ENCODE measurements at regions not wholly inside any gene's neighbourhood (a gene's known extent, or its start where the extent isn't known, plus 50 kb on each side); places are given as distances from the start of the nearest gene placed in this dataset.

GRCh38 chr3:88678747-88679146 is 428.7 kb upstream of the EPHA3 start:
- intact Hi-C loops (cut with DNase I), result no loop called here
- Histone ChIP-seq H3K4me1 (ENCODE audit: control insufficient read depth, insufficient read depth, low read length) (no peaks in the 10 kb centered on the region), H3K4me3 (ENCODE audit: low read length) (no peak overlapping the region), H3K27ac (ENCODE audit: low read length) (no peak overlapping the region), H3K27me3 (ENCODE audit: control insufficient read depth, insufficient read depth) (no peaks in the 10 kb centered on the region), H3K9me3 (ENCODE audit: control insufficient read depth, low read length) (no peaks in the 10 kb centered on the region)
- WGBS, result 88% methylated on average over 3 of the region's 3 CpGs
- DNase-seq, result no peak
- no peak for ATAC-seq

- no peak for ATAC-seq
- H3K4me3 ChIP-seq (ENCODE audit: low read length), result no peak overlapping the region
- H3K27ac ChIP-seq (ENCODE audit: low read length), result no peak overlapping the region
- WGBS, result 85% methylated on average over 3 of the region's 3 CpGs
- peak in 1 of 3 donors; percentile 8 for DNase-seq
- intact Hi-C loops (cut with DNase I), result no loop called here
- H3K27me3 ChIP-seq (ENCODE audit: control insufficient read depth, insufficient read depth), result no peaks in the 10 kb centered on the region
- H3K4me1 ChIP-seq (ENCODE audit: control insufficient read depth, insufficient read depth, low read length), result no peaks in the 10 kb centered on the region
- no peaks in the 10 kb centered on the region for H3K9me3 ChIP-seq (ENCODE audit: control insufficient read depth, low read length)
Measured at GRCh38 chr3:88690287-88690686, 417.1 kb upstream of the EPHA3 start.

GRCh38 chr3:88691081-88691480 is 416.3 kb upstream of the EPHA3 start:
- ATAC-seq (no peak), DNase-seq (no peak)
- intact Hi-C loops (cut with DNase I), result no loop called here
- H3K4me3 ChIP-seq (ENCODE audit: low read length), result no peak overlapping the region
- no peaks in the 10 kb centered on the region for H3K9me3 ChIP-seq (ENCODE audit: control insufficient read depth, low read length)
- no peak overlapping the region for H3K27ac ChIP-seq (ENCODE audit: low read length)
- H3K4me1 ChIP-seq (ENCODE audit: control insufficient read depth, insufficient read depth, low read length), result no peaks in the 10 kb centered on the region
- H3K27me3 ChIP-seq (ENCODE audit: control insufficient read depth, insufficient read depth), result no peaks in the 10 kb centered on the region
- 89% methylated on average over 3 of the region's 3 CpGs for WGBS

GRCh38 chr3:88703501-88704059 is 403.8 kb upstream of the EPHA3 start:
- Histone ChIP-seq H3K27ac (ENCODE audit: low read length) (no peak overlapping the region), H3K4me3 (ENCODE audit: low read length) (no peak overlapping the region), H3K4me1 (ENCODE audit: control insufficient read depth, insufficient read depth, low read length) (no peaks in the 10 kb centered on the region), H3K9me3 (ENCODE audit: control insufficient read depth, low read length) (no peaks in the 10 kb centered on the region), H3K27me3 (ENCODE audit: control insufficient read depth, insufficient read depth) (no peaks in the 10 kb centered on the region)
- ATAC-seq, result no peak
- intact Hi-C loops (cut with DNase I), result no loop called here
- WGBS, result 64% methylated on average over 3 of the region's 3 CpGs
- no peak for DNase-seq

- intact Hi-C loops (cut with DNase I), result no loop called here
- no peaks in the 10 kb centered on the region for H3K4me1 ChIP-seq (ENCODE audit: control insufficient read depth, insufficient read depth, low read length)
- ATAC-seq, result no peak
- no peak overlapping the region for H3K27ac ChIP-seq (ENCODE audit: low read length)
- H3K9me3 ChIP-seq (ENCODE audit: control insufficient read depth, low read length), result no peaks in the 10 kb centered on the region
- H3K27me3 ChIP-seq (ENCODE audit: control insufficient read depth, insufficient read depth), result no peaks in the 10 kb centered on the region
- DNase-seq, result no peak
- H3K4me3 ChIP-seq (ENCODE audit: low read length), result no peak overlapping the region
- 80% methylated on average over 3 of the region's 3 CpGs for WGBS
Measured at GRCh38 chr3:88704338-88704737, 403.1 kb upstream of the EPHA3 start.

GRCh38 chr3:88707837-88708236 is 399.6 kb upstream of the EPHA3 start:
- no peaks in the 10 kb centered on the region for H3K4me1 ChIP-seq (ENCODE audit: control insufficient read depth, insufficient read depth, low read length)
- DNase-seq, result no peak
- H3K27ac ChIP-seq (ENCODE audit: low read length), result no peak overlapping the region
- intact Hi-C loops (cut with DNase I), result no loop called here
- no peaks in the 10 kb centered on the region for H3K27me3 ChIP-seq (ENCODE audit: control insufficient read depth, insufficient read depth)
- no peak overlapping the region for H3K4me3 ChIP-seq (ENCODE audit: low read length)
- H3K9me3 ChIP-seq (ENCODE audit: control insufficient read depth, low read length), result no peaks in the 10 kb centered on the region
- WGBS, result 64% methylated on average over 1 of the region's 1 CpG
- ATAC-seq, result no peak

GRCh38 chr3:88712552-88712951 is 394.9 kb upstream of the EPHA3 start:
- Histone ChIP-seq H3K27ac (ENCODE audit: low read length) (no peak overlapping the region), H3K4me3 (ENCODE audit: low read length) (no peak overlapping the region), H3K9me3 (ENCODE audit: control insufficient read depth, low read length) (no peaks in the 10 kb centered on the region), H3K4me1 (ENCODE audit: control insufficient read depth, insufficient read depth, low read length) (no peaks in the 10 kb centered on the region), H3K27me3 (ENCODE audit: control insufficient read depth, insufficient read depth) (no peaks in the 10 kb centered on the region)
- 92% methylated on average over 2 of the region's 2 CpGs for WGBS
- no peak for DNase-seq
- ATAC-seq, result no peak
- intact Hi-C loops (cut with DNase I), result no loop called here

GRCh38 chr3:88713233-88713691 is 394.2 kb upstream of the EPHA3 start:
- DNase-seq (no peak), ATAC-seq (no peak)
- H3K27me3 ChIP-seq (ENCODE audit: control insufficient read depth, insufficient read depth), result no peaks in the 10 kb centered on the region
- WGBS, result 87% methylated on average over 2 of the region's 2 CpGs
- no peaks in the 10 kb centered on the region for H3K9me3 ChIP-seq (ENCODE audit: control insufficient read depth, low read length)
- H3K4me1 ChIP-seq (ENCODE audit: control insufficient read depth, insufficient read depth, low read length), result no peaks in the 10 kb centered on the region
- no peak overlapping the region for H3K27ac ChIP-seq (ENCODE audit: low read length)
- H3K4me3 ChIP-seq (ENCODE audit: low read length), result no peak overlapping the region
- intact Hi-C loops (cut with DNase I), result no loop called here

GRCh38 chr3:88725440-88726165 is 381.8 kb upstream of the EPHA3 start:
- Histone ChIP-seq H3K27ac (ENCODE audit: low read length) (no peak overlapping the region), H3K4me1 (ENCODE audit: control insufficient read depth, insufficient read depth, low read length) (no peaks in the 10 kb centered on the region), H3K27me3 (ENCODE audit: control insufficient read depth, insufficient read depth) (no peaks in the 10 kb centered on the region), H3K4me3 (ENCODE audit: low read length) (no peak overlapping the region), H3K9me3 (ENCODE audit: control insufficient read depth, low read length) (no peaks in the 10 kb centered on the region)
- ATAC-seq, result no peak
- whole genome bisulfite sequencing, result 64% methylated on average over 2 of the region's 2 CpGs
- intact Hi-C loops (cut with DNase I), result no loop called here
- no peak for DNase-seq

- intact Hi-C loops (cut with DNase I), result no loop called here
- Histone ChIP-seq H3K9me3 (ENCODE audit: control insufficient read depth, low read length) (no peaks in the 10 kb centered on the region), H3K27ac (ENCODE audit: low read length) (no peak overlapping the region), H3K27me3 (ENCODE audit: control insufficient read depth, insufficient read depth) (no peaks in the 10 kb centered on the region), H3K4me1 (ENCODE audit: control insufficient read depth, insufficient read depth, low read length) (no peaks in the 10 kb centered on the region), H3K4me3 (ENCODE audit: low read length) (no peak overlapping the region)
- 81% methylated on average over 9 of the region's 9 CpGs for WGBS
- ATAC-seq (no peak), DNase-seq (no peak)
Measured at GRCh38 chr3:88732186-88732585, 375.2 kb upstream of the EPHA3 start.

GRCh38 chr3:88742106-88742505 is 365.3 kb upstream of the EPHA3 start:
- intact Hi-C loops (cut with DNase I), result no loop called here
- H3K9me3 ChIP-seq (ENCODE audit: control insufficient read depth, low read length), result no peaks in the 10 kb centered on the region
- DNase-seq, result no peak
- no peak overlapping the region for H3K4me3 ChIP-seq (ENCODE audit: low read length)
- no peaks in the 10 kb centered on the region for H3K4me1 ChIP-seq (ENCODE audit: control insufficient read depth, insufficient read depth, low read length)
- H3K27me3 ChIP-seq (ENCODE audit: control insufficient read depth, insufficient read depth), result no peaks in the 10 kb centered on the region
- H3K27ac ChIP-seq (ENCODE audit: low read length), result no peak overlapping the region
- ATAC-seq, result no peak
